GM10248 (cell line): ENCODE measurements at regions not wholly inside any gene's neighbourhood (a gene's known extent, or its start where the extent isn't known, plus 50 kb on each side); places are given as distances from the start of the nearest gene placed in this dataset.

Experiments
- CTCF ChIA-PET: fragments of 300-600 bp; sonication (Branson Sonifier 250); formaldehyde crosslinking; extraction: SDS; loops from one replicate; lab custom pipeline; 2021; ENCODE audit warnings: antibody characterized with exemption; lab: Yijun Ruan, JAX
- POLR2A ChIA-PET: fragments of 350-650 bp; sonication (Branson Sonifier 250); formaldehyde crosslinking; extraction: SDS; loops from one replicate; lab custom pipeline; 2020; ENCODE audit warnings: antibody characterized with exemption; lab: Yijun Ruan, JAX
- DNase-seq: peaks from one replicate; pipeline ENCODE4 v3.0.0; 2012; ENCODE audit errors: extremely low spot score
- TF ChIP-seq, protein P1 (sequence below): IDR thresholded peaks from 2 replicates; pipeline ENCODE4 v1.5.1; 2012; ENCODE audit warnings: mild to moderate bottlenecking, low read depth; ENCODE audit errors: extremely low read depth, missing control alignments, control extremely low read depth

DNA sequence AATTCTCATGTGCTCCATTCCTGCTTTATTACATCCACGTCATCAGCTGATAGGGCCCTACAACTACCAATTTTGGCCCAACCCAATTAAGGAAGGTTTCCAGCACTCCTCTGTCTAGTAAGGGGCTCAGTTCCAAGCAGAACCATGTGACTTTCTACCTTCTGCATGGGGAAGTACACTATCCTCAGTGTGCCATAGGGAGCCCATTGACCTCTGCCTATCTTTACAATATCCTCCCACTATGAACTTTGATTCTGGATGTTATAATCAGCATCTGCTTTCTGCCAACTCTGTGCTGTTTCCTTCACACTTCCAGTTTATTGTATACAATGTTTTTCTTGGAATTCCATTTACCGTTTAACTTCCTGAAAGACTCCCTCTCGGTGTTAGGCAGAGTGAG is 53.9 kb upstream of the GCFC2 start:
- POLR2A ChIA-PET: no interaction called here
- CTCF ChIA-PET: no interaction called here

More for the DNA sequence above, 53.9 kb upstream of the GCFC2 start:
- TF ChIP-seq, protein P1, sequence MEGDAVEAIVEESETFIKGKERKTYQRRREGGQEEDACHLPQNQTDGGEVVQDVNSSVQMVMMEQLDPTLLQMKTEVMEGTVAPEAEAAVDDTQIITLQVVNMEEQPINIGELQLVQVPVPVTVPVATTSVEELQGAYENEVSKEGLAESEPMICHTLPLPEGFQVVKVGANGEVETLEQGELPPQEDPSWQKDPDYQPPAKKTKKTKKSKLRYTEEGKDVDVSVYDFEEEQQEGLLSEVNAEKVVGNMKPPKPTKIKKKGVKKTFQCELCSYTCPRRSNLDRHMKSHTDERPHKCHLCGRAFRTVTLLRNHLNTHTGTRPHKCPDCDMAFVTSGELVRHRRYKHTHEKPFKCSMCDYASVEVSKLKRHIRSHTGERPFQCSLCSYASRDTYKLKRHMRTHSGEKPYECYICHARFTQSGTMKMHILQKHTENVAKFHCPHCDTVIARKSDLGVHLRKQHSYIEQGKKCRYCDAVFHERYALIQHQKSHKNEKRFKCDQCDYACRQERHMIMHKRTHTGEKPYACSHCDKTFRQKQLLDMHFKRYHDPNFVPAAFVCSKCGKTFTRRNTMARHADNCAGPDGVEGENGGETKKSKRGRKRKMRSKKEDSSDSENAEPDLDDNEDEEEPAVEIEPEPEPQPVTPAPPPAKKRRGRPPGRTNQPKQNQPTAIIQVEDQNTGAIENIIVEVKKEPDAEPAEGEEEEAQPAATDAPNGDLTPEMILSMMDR: no peak
- DNase-seq: no peak
